Kidney (tissue), 13 donors: ENCODE measurements at regions not wholly inside any gene's neighbourhood (a gene's known extent, or its start where the extent isn't known, plus 50 kb on each side); places are given as distances from the start of the nearest gene placed in this dataset.

ENCODE experiments used
- DNase-seq, 5 donors: peaks; one replicate each; pipeline ENCODE4 v3.0.0-alpha.2; 2013 to 2020
- FAIRE-seq: peaks from 2 replicates; lab custom pipeline; 2012; peaks lifted over from hg19 to GRCh38; lab: Jason Lieb, UNC
- H3K27ac ChIP-seq, 2 donors: one replicate each; pipeline ENCODE4 v1.7.0; 2013; ENCODE audit warnings: low read depth in 2 of 2, low read length in 2 of 2, inconsistent platforms in 1 of 2
- H3K27me3 ChIP-seq: one replicate; pipeline ENCODE4 v1.7.1; 2013; ENCODE audit warnings: low read length, inconsistent platforms; ENCODE audit not compliant: control insufficient read depth, insufficient read depth
- H3K36me3 ChIP-seq, 3 donors: one replicate each; pipeline versions ENCODE4 v1.7.0 to v1.7.1; 2013; ENCODE audit warnings: low read length in 3 of 3, control low read depth in 1 of 3, inconsistent platforms in 1 of 3; ENCODE audit not compliant: insufficient read depth in 3 of 3, control insufficient read depth in 2 of 3
- H3K4me1 ChIP-seq, 3 donors: one replicate each; pipeline versions ENCODE4 v1.7.0 to v1.7.1; 2013; ENCODE audit warnings: low read length in 3 of 3, inconsistent platforms in 1 of 3, low read depth in 1 of 3; ENCODE audit not compliant: control insufficient read depth in 2 of 3, insufficient read depth in 2 of 3
- H3K4me3 ChIP-seq, 3 donors: one replicate each; pipeline versions ENCODE4 v1.7.0 to v1.8.1; 2013; ENCODE audit warnings: low read length in 3 of 3, control low read depth in 1 of 3, inconsistent platforms in 1 of 3
- H3K9ac ChIP-seq, 3 donors: one replicate each; pipeline versions ENCODE4 v1.7.0 to v1.7.1; 2013; ENCODE audit warnings: low read length in 3 of 3, control low read depth in 1 of 3, inconsistent platforms in 1 of 3
- H3K9me3 ChIP-seq, 3 donors: one replicate each; pipeline versions ENCODE4 v1.7.0 to v1.7.1; 2013; ENCODE audit warnings: low read length in 3 of 3, control low read depth in 1 of 3, inconsistent platforms in 1 of 3; ENCODE audit not compliant: control insufficient read depth in 2 of 3, insufficient read depth in 1 of 3
- intact Hi-C: fragments of 100-400 bp; cut with DNase I; formaldehyde crosslinking; loops from one replicate; pipeline ENCODE4 v1.11.1; 2022
- TF ChIP-seq, protein P1 (sequence below): IDR thresholded peaks from 3 replicates; pipeline ENCODE4 v1.5.1; 2012; ENCODE audit warnings: mild to moderate bottlenecking, moderate library complexity, borderline replicate concordance; ENCODE audit not compliant: insufficient read depth; ENCODE audit errors: extremely low read depth
- donor health status: control.
- donor health status: control.
- donor health status: control.
- donor health status: control.
- donor health status: control.
- donor health status: DM: yes; HTN: yes; CAD: no.
- donor health status: Normal renal cell carcinoma (clear cell type).

DNA sequence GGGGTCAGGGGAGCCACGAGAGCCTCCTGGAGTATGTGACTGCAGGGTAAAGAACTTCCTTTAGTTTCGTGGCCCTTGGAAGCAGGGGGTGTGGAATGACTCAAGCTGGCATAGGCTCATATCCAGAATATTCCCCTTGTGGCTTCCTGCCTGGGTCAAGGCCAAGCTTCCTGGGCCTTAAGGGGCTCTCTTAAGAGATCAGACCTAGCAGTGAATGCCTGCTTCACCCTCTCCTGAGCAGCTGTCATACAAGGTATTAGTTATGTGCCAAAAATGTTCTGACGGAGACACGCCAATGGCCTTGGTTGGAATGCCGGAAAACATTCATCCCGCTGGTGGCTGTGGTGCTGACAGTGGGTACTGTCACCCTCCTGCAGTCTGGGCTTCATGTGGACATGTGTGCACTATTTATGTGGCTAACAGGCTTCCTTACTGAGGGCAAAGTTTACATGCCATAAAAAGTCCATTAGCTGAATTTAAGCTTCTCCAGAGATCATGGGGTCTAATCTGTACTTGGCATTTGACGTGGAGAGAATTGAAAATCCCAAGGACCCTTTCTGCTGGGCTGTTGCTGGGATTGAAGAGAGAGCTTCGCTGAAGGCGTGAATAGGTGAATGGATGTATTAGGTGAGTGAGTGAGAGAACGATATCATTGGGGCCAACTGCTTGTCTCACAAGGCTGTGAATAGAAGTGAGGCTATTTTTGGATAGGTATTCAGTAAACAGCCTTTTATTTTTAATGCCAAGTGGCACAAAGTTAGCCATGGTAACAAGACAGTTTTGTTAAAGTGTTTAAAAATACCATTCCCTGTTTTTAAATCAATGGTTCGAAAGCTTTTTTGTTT, 156.8 kb downstream of the MACROH2A1 start:
- intact Hi-C loops = no loop called here
- H3K27me3 ChIP-seq = no peaks in the 10 kb centered on the region
- H3K4me1 ChIP-seq = peaks cover 0 to 4% (median 2%) of the 10 kb centered on the region in 3 donors
- DNase-seq = peak in 2 of 5 donors; percentile 18 to 24
- H3K9me3 ChIP-seq = no peaks in the 10 kb centered on the region
- no peak overlapping the region for H3K27ac ChIP-seq
- no peak for FAIRE-seq
- H3K9ac ChIP-seq = no peak overlapping the region
- TF ChIP-seq, protein P1, sequence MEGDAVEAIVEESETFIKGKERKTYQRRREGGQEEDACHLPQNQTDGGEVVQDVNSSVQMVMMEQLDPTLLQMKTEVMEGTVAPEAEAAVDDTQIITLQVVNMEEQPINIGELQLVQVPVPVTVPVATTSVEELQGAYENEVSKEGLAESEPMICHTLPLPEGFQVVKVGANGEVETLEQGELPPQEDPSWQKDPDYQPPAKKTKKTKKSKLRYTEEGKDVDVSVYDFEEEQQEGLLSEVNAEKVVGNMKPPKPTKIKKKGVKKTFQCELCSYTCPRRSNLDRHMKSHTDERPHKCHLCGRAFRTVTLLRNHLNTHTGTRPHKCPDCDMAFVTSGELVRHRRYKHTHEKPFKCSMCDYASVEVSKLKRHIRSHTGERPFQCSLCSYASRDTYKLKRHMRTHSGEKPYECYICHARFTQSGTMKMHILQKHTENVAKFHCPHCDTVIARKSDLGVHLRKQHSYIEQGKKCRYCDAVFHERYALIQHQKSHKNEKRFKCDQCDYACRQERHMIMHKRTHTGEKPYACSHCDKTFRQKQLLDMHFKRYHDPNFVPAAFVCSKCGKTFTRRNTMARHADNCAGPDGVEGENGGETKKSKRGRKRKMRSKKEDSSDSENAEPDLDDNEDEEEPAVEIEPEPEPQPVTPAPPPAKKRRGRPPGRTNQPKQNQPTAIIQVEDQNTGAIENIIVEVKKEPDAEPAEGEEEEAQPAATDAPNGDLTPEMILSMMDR = no peak
- no peak overlapping the region for H3K4me3 ChIP-seq
- no peaks in the 10 kb centered on the region for H3K36me3 ChIP-seq

GRCh38 chr5:135241536-135241935, 157.5 kb downstream of the MACROH2A1 start:
- Histone ChIP-seq H3K9me3 (no peaks in the 10 kb centered on the region), H3K9ac (no peak overlapping the region), H3K4me3 (no peak overlapping the region), H3K4me1 (peaks cover 0 to 4% (median 2%) of the 10 kb centered on the region in 3 donors), H3K36me3 (no peaks in the 10 kb centered on the region), H3K27ac (no peak overlapping the region), H3K27me3 (no peaks in the 10 kb centered on the region)
- TF ChIP-seq, protein P1 = no peak
- FAIRE-seq (no peak), DNase-seq (peak in 2 of 5 donors; percentile 5 to 12)
- intact Hi-C loops = no loop called here

- H3K4me1 ChIP-seq = peaks cover 0 to 4% (median 2%) of the 10 kb centered on the region in 3 donors
- H3K9me3 ChIP-seq = no peaks in the 10 kb centered on the region
- H3K36me3 ChIP-seq = no peaks in the 10 kb centered on the region
- FAIRE-seq (no peak), DNase-seq (peak in 1 of 5 donors; percentile 19)
- H3K9ac ChIP-seq = no peak overlapping the region
- H3K4me3 ChIP-seq = no peak overlapping the region
- H3K27ac ChIP-seq = no peak overlapping the region
- intact Hi-C loops = no loop called here
- no peaks in the 10 kb centered on the region for H3K27me3 ChIP-seq
- TF ChIP-seq, protein P1 = no peak
These were observed 158.2 kb downstream of the MACROH2A1 start for GRCh38 chr5:135240781-135241360.
